ENCODE measurements at regions not wholly inside any gene's neighbourhood (a gene's known extent, or its start where the extent isn't known, plus 50 kb on each side); places are given as distances from the start of the nearest gene placed in this dataset.

GRCh38 chr18:45186832-45187231 is 428.4 kb upstream of the SLC14A2 start:
- TF ChIP-seq POLR2A (IDR thresholded peaks at IDR 0.05) (no peak), CTCF (IDR thresholded peaks at IDR 0.05 in 4 of 5, conservative IDR thresholded peaks at IDR 0.05 in 1 of 5) (no peak)
